Chondrocyte (in vitro differentiated cells): ENCODE measurements at regions not wholly inside any gene's neighbourhood (a gene's known extent, or its start where the extent isn't known, plus 50 kb on each side); places are given as distances from the start of the nearest gene placed in this dataset.

Experiments used
- DNase-seq: peaks from one replicate; pipeline ENCODE4 v3.0.0; 2021; ENCODE audit warnings: mixed read lengths, low spot score
- H3K27ac Mint-ChIP-seq: one replicate; pipeline ENCODE4 v1.8.0; 2021; ENCODE audit warnings: mild to moderate bottlenecking, moderate library complexity, mixed read lengths; ENCODE audit not compliant: unreplicated experiment
- H3K27me3 Mint-ChIP-seq: 2 replicates; pipeline ENCODE4 v1.8.0; 2021; ENCODE audit warnings: low read depth, mixed read lengths
- H3K36me3 Mint-ChIP-seq: 2 replicates; pipeline ENCODE4 v1.8.0; 2021; ENCODE audit warnings: low read depth, mixed read lengths
- H3K4me1 Mint-ChIP-seq: 2 replicates; pipeline ENCODE4 v1.8.0; 2021; ENCODE audit warnings: low read depth, mild to moderate bottlenecking, mixed read lengths
- H3K4me3 Mint-ChIP-seq: one replicate; pipeline ENCODE4 v1.8.0; 2021; ENCODE audit warnings: mild to moderate bottlenecking, moderate library complexity, mixed read lengths; ENCODE audit not compliant: unreplicated experiment
- H3K9me3 Mint-ChIP-seq: 2 replicates; pipeline ENCODE4 v1.8.0; 2021; ENCODE audit warnings: low read depth, mixed read lengths
- TF ChIP-seq, protein P1 (sequence below): fragments of 200-600 bp; sonication (generic); IDR thresholded peaks from 2 replicates; pipeline ENCODE4 v1.5.0; 2021; ENCODE audit warnings: antibody characterized with exemption, mild to moderate bottlenecking, moderate library complexity

DNA sequence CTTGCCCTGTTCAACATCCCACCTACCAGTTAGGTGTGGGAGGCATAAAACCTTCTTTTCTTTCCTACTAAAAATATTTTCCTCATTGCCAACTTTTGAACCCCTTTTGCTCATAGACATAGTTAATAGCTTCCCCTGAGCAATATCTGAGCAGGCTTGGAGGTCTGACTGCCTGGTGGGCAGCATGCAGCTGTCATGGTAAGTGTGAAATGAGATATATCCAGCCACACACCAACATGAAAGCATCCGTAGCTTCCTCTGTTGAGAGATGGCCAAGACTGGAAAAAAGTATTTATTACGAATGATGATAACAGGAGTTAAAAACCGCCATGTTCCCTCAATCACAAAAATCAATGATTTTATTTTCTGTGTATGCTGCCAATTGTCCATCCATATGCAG, 190.1 kb downstream of the TMEM38B start:
- no peak overlapping the region for H3K27ac Mint-ChIP-seq
- H3K9me3 Mint-ChIP-seq: no peaks in the 10 kb centered on the region
- H3K36me3 Mint-ChIP-seq: no peaks in the 10 kb centered on the region
- TF ChIP-seq, protein P1, sequence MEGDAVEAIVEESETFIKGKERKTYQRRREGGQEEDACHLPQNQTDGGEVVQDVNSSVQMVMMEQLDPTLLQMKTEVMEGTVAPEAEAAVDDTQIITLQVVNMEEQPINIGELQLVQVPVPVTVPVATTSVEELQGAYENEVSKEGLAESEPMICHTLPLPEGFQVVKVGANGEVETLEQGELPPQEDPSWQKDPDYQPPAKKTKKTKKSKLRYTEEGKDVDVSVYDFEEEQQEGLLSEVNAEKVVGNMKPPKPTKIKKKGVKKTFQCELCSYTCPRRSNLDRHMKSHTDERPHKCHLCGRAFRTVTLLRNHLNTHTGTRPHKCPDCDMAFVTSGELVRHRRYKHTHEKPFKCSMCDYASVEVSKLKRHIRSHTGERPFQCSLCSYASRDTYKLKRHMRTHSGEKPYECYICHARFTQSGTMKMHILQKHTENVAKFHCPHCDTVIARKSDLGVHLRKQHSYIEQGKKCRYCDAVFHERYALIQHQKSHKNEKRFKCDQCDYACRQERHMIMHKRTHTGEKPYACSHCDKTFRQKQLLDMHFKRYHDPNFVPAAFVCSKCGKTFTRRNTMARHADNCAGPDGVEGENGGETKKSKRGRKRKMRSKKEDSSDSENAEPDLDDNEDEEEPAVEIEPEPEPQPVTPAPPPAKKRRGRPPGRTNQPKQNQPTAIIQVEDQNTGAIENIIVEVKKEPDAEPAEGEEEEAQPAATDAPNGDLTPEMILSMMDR: no peak
- no peaks in the 10 kb centered on the region for H3K27me3 Mint-ChIP-seq
- no peaks in the 10 kb centered on the region for H3K4me1 Mint-ChIP-seq
- DNase-seq: no peak
- H3K4me3 Mint-ChIP-seq: no peak overlapping the region

DNA sequence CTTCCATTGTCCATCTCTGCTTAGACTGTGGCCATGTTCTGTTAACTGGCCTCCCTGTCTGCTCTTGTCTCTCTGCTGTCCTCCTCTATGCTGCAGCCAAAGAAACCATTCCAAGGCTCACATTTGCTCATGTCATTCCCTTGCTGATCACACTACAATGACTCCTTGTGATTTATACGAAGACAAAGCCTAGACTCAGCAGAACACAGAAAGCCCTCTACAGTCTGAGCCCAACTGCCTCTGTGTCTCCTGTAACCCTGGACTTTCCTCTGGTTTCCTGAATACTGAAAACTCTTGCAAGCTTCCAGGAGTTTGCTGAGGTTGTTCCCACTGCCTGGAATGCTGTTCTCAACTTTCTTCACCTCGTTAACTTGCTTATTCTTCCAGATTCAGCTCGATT, 191.8 kb downstream of the TMEM38B start:
- DNase-seq: no peak
- Mint-ChIP-seq H3K36me3 (no peaks in the 10 kb centered on the region), H3K4me3 (no peak overlapping the region), H3K27me3 (no peaks in the 10 kb centered on the region), H3K9me3 (no peaks in the 10 kb centered on the region), H3K4me1 (no peaks in the 10 kb centered on the region), H3K27ac (no peak overlapping the region)
- TF ChIP-seq, protein P1: no peak

DNA sequence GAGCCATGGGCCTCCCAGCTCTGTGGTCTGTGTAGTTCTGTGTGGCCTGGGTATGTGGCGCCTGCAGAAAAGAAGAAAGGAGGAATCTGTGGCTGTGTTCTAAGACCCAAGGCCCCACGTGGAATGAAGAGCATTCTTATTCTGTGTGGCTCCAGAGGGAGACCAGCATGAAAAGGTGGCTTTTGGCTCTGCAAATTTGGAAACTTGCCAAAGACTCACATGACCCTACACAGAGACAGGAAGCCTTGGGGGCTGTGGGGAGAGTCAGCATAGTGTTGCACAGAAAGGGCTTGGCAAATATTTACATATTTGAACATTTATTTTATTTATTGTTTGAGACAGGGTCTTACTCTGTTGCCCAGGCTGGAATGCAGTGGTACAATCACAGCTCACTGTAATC, 193.3 kb downstream of the TMEM38B start:
- Mint-ChIP-seq H3K27me3 (no peaks in the 10 kb centered on the region), H3K4me3 (no peak overlapping the region), H3K4me1 (no peaks in the 10 kb centered on the region), H3K36me3 (no peaks in the 10 kb centered on the region), H3K27ac (no peak overlapping the region), H3K9me3 (no peaks in the 10 kb centered on the region)
- no peak for DNase-seq
- TF ChIP-seq, protein P1: no peak

DNA sequence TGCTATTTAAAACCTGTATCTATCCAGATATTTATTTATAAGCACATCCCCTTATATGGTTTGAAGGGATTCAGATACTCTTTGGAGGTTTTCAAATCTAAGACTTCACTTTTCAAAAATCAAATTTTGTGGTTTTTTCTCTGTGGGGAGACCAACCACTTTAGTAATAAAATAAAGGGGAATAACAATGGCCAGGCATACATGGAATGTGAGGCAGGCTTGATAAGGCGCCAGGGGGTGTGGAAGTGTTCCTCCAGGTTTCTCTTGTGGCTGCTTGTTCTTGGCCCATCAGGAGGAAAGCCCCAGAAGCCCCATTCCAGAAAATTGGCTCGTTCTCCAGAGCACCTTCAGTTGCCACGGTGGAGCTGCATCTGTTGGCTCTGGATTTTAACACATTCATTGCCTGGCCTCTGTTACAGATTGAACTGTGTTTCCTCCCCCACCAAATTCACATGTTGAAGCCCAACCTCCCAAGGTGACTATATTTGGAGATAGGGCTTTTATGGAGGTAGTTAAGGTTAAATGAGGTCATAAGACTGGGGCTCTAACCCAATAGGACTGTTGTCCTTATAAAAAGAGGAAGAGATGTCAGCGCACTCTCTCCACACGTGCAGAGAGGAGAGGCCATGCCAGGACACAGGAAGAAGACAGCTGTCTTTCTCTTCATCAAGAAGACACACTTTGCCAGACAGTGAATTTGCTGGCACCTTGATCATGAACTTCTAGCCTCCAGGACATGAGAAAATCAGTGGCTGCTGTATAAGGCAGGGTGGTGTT, 195.9 kb downstream of the TMEM38B start:
- Mint-ChIP-seq H3K4me3 (no peak overlapping the region), H3K4me1 (no peaks in the 10 kb centered on the region), H3K27me3 (no peaks in the 10 kb centered on the region), H3K36me3 (peaks cover under 1% of the 10 kb centered on the region), H3K9me3 (no peaks in the 10 kb centered on the region), H3K27ac (no peak overlapping the region)
- no peak for DNase-seq
- TF ChIP-seq, protein P1: no peak

DNA sequence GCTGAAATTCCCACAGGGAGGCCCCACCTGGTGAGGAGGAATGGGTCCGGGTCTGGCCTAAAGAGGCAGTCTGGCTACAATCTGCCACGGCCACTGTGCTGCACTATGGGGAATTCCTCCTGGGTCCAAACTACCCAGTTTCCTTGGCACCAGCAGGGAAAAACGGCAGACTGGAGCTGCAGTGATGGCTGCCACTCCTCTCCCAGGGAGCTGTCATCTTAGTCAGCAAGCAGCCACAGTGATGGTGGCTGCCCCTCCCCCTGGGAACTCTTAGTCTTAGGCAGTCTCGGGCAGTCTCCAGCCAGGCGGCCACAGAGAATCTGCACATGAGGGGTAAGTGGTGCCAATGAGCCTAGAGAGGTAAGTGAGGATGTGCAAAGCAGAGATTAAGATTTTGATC, 205.8 kb downstream of the TMEM38B start:
- Mint-ChIP-seq H3K4me1 (no peaks in the 10 kb centered on the region), H3K36me3 (peaks cover 6% of the 10 kb centered on the region), H3K9me3 (peaks cover 12% of the 10 kb centered on the region), H3K27me3 (no peaks in the 10 kb centered on the region), H3K4me3 (no peak overlapping the region), H3K27ac (no peak overlapping the region)
- DNase-seq: no peak
- TF ChIP-seq, protein P1: no peak
